ENCODE measurements at regions not wholly inside any gene's neighbourhood (a gene's known extent, or its start where the extent isn't known, plus 50 kb on each side); places are given as distances from the start of the nearest gene placed in this dataset.

DNA sequence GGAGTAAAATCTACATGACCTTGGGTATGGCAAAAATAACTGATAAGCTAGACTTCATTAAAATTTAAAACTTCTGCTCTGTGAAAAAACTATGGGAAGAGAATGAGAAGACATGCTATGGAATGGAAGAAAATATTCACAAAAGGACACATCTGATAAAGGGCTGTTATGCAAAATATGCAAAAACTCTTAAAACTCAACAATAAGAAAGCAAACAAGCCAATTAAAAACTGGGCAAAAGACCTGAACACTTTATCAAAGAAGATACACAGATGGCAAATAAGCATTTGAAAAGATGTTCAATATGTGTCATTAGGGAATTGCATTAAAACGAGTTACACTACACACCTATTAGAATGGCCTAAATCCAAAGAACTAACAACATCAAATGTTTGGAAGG, 439.5 kb downstream of the EFNA5 start:
- TF ChIP-seq CEBPB (IDR thresholded peaks at IDR 0.05) (no peak), TEAD4 (IDR thresholded peaks at IDR 0.05) (no peak), EGR1 (IDR thresholded peaks at IDR 0.05) (no peak), RAD21 (IDR thresholded peaks at IDR 0.05; ENCODE audit: low read depth) (no peak), NFIC (IDR thresholded peaks at IDR 0.05) (no peak), TAF1 (IDR thresholded peaks at IDR 0.05; ENCODE audit: low read depth) (no peak), ZBTB7A (IDR thresholded peaks at IDR 0.05; ENCODE audit: low read depth) (no peak), TCF12 (IDR thresholded peaks at IDR 0.05; ENCODE audit: low read depth) (no peak), YY1 (IDR thresholded peaks at IDR 0.05; ENCODE audit: low read depth) (no peak), EP300 (IDR thresholded peaks at IDR 0.05; ENCODE audit: borderline replicate concordance) (no peak), CREB1 (IDR thresholded peaks at IDR 0.05; ENCODE audit: low read depth) (no peak)
- TF ChIP-seq, protein P1, sequence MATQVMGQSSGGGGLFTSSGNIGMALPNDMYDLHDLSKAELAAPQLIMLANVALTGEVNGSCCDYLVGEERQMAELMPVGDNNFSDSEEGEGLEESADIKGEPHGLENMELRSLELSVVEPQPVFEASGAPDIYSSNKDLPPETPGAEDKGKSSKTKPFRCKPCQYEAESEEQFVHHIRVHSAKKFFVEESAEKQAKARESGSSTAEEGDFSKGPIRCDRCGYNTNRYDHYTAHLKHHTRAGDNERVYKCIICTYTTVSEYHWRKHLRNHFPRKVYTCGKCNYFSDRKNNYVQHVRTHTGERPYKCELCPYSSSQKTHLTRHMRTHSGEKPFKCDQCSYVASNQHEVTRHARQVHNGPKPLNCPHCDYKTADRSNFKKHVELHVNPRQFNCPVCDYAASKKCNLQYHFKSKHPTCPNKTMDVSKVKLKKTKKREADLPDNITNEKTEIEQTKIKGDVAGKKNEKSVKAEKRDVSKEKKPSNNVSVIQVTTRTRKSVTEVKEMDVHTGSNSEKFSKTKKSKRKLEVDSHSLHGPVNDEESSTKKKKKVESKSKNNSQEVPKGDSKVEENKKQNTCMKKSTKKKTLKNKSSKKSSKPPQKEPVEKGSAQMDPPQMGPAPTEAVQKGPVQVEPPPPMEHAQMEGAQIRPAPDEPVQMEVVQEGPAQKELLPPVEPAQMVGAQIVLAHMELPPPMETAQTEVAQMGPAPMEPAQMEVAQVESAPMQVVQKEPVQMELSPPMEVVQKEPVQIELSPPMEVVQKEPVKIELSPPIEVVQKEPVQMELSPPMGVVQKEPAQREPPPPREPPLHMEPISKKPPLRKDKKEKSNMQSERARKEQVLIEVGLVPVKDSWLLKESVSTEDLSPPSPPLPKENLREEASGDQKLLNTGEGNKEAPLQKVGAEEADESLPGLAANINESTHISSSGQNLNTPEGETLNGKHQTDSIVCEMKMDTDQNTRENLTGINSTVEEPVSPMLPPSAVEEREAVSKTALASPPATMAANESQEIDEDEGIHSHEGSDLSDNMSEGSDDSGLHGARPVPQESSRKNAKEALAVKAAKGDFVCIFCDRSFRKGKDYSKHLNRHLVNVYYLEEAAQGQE (IDR thresholded peaks at IDR 0.05; ENCODE audit: low read depth) = no peak
- TF ChIP-seq, protein P2, sequence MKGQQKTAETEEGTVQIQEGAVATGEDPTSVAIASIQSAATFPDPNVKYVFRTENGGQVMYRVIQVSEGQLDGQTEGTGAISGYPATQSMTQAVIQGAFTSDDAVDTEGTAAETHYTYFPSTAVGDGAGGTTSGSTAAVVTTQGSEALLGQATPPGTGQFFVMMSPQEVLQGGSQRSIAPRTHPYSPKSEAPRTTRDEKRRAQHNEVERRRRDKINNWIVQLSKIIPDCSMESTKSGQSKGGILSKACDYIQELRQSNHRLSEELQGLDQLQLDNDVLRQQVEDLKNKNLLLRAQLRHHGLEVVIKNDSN (IDR thresholded peaks at IDR 0.05) = no peak

DNA sequence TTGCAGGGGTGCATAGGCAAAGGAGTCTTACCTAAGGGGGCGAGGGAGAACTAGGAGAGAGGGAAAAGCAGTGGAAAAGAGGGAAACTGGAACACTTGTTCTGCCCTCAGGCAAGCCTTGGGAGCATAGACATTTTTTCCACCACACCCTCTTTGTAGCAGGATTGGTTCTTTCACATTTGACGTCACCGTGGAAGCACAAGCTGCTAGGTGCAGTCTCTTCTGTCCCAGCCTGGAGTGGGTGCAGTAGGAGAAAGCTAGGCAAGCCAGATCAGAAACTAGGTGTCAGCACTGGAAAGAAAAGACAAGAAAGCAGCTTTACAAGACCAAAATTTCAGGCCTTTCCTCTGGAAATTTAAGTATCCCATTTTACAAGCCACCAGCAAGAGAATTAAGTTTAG, 440.4 kb downstream of the EFNA5 start:
- TF ChIP-seq YY1 (IDR thresholded peaks at IDR 0.05; ENCODE audit: low read depth) (no peak), CREB1 (IDR thresholded peaks at IDR 0.05; ENCODE audit: low read depth) (no peak), ZBTB7A (IDR thresholded peaks at IDR 0.05; ENCODE audit: low read depth) (no peak), NFIC (IDR thresholded peaks at IDR 0.05) (no peak), EGR1 (IDR thresholded peaks at IDR 0.05) (no peak), TCF12 (IDR thresholded peaks at IDR 0.05; ENCODE audit: low read depth) (no peak), TAF1 (IDR thresholded peaks at IDR 0.05; ENCODE audit: low read depth) (no peak), CEBPB (IDR thresholded peaks at IDR 0.05) (no peak), RAD21 (IDR thresholded peaks at IDR 0.05; ENCODE audit: low read depth) (no peak), FOXM1 (IDR thresholded peaks at IDR 0.05; ENCODE audit: borderline replicate concordance, low read depth) (no peak), EP300 (IDR thresholded peaks at IDR 0.05; ENCODE audit: borderline replicate concordance) (no peak), TEAD4 (IDR thresholded peaks at IDR 0.05) (no peak)
- TF ChIP-seq, protein P3, sequence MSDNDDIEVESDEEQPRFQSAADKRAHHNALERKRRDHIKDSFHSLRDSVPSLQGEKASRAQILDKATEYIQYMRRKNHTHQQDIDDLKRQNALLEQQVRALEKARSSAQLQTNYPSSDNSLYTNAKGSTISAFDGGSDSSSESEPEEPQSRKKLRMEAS (IDR thresholded peaks at IDR 0.05) = no peak
- TF ChIP-seq, protein P1 (IDR thresholded peaks at IDR 0.05; ENCODE audit: low read depth) = no peak
- TF ChIP-seq, protein P2 (IDR thresholded peaks at IDR 0.05) = no peak

DNA sequence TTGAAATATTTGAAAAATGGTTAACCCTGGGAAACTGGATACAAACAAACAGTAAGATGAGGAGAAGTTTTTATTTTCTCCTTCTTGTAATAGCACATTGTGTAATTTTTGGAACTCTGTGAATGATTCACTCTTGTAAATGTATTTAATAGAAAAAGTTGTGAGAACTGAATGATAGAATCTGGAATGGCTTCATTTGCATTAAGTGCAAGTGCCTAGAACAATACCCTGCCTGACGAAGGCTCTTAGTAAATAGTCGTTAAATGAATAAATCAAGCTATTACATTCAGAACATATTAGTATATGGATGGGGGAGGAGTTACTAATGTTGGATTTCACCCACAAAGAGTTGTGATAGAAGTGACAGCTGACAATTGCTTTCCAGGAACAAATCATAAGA, 442.5 kb downstream of the EFNA5 start:
- no peak for TF ChIP-seq CEBPB (IDR thresholded peaks at IDR 0.05)
- TF ChIP-seq, protein P1 (IDR thresholded peaks at IDR 0.05; ENCODE audit: low read depth) = no peak
- no peak for TF ChIP-seq TCF12 (IDR thresholded peaks at IDR 0.05; ENCODE audit: low read depth)
- no peak for TF ChIP-seq NFIC (IDR thresholded peaks at IDR 0.05)

DNA sequence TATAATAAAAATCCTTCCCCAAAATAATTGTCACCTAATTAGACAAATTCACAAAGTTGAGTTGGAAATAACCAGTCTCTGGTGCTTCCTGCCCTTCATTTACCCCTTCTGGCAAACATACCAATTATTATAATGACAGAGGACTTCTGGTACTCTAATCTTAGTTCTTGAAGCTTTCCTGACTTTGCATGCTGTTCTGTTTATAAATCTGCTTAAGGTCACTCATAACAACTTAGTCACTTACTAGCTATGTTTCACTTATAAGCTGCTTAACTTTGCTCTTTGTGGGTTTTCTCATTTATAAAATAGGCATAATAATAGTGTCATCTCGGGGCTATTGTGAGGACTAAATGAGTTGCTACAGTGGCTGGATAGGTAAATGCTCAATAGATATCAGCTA, 446.5 kb downstream of the EFNA5 start:
- no peak for TF ChIP-seq EP300 (IDR thresholded peaks at IDR 0.05; ENCODE audit: borderline replicate concordance)
- no peak for TF ChIP-seq NFIC (IDR thresholded peaks at IDR 0.05)
- TF ChIP-seq, protein P1 (IDR thresholded peaks at IDR 0.05; ENCODE audit: low read depth) = no peak
- no peak for TF ChIP-seq EGR1 (IDR thresholded peaks at IDR 0.05)
- no peak for TF ChIP-seq CREB1 (IDR thresholded peaks at IDR 0.05; ENCODE audit: low read depth)
- no peak for TF ChIP-seq TAF1 (IDR thresholded peaks at IDR 0.05; ENCODE audit: low read depth)
- no peak for TF ChIP-seq CEBPB (IDR thresholded peaks at IDR 0.05)
- no peak for TF ChIP-seq TEAD4 (IDR thresholded peaks at IDR 0.05)
- TF ChIP-seq RAD21 (IDR thresholded peaks at IDR 0.05; ENCODE audit: low read depth) = no peak
- TF ChIP-seq YY1 (IDR thresholded peaks at IDR 0.05; ENCODE audit: low read depth) = no peak
- TF ChIP-seq, protein P2 (IDR thresholded peaks at IDR 0.05) = no peak
- TF ChIP-seq TCF12 (IDR thresholded peaks at IDR 0.05; ENCODE audit: low read depth) = no peak
- no peak for TF ChIP-seq FOXM1 (IDR thresholded peaks at IDR 0.05; ENCODE audit: borderline replicate concordance, low read depth)
- TF ChIP-seq, protein P3 (IDR thresholded peaks at IDR 0.05) = no peak
- no peak for TF ChIP-seq ZBTB7A (IDR thresholded peaks at IDR 0.05; ENCODE audit: low read depth)
